ENCODE measurements at regions not wholly inside any gene's neighbourhood (a gene's known extent, or its start where the extent isn't known, plus 50 kb on each side); places are given as distances from the start of the nearest gene placed in this dataset.

GRCh38 chr2:16717477-16717876 lies 51.8 kb upstream of the CYRIA start:
- no peak for TF ChIP-seq POLR2AphosphoS5 (IDR thresholded peaks at IDR 0.05)
- no peak for TF ChIP-seq CTCF (IDR thresholded peaks at IDR 0.05)

Measured in prostate gland (tissue), 2 donors.